ENCODE measurements at regions not wholly inside any gene's neighbourhood (a gene's known extent, or its start where the extent isn't known, plus 50 kb on each side); places are given as distances from the start of the nearest gene placed in this dataset.

GRCh38 chr11:104573441-104573990, 324.7 kb downstream of the CASP12 start:
- TF ChIP-seq CTCF (IDR thresholded peaks at IDR 0.05; ENCODE audit: low read depth, low read length) (no peak), EZH2phosphoT487 (IDR thresholded peaks at IDR 0.05; ENCODE audit: low read depth) (no peak)

All from OCI-LY3 (cell line).